CD4-positive, alpha-beta T cell (primary cell): ENCODE measurements at regions not wholly inside any gene's neighbourhood (a gene's known extent, or its start where the extent isn't known, plus 50 kb on each side); places are given as distances from the start of the nearest gene placed in this dataset.

Experiments
- ATAC-seq: fragments of 200-7000 bp; cut with Tn5 transposase; one replicate; pipeline ENCODE4 v1.10.0; 2022; ENCODE audit warnings: mild to moderate bottlenecking; ENCODE audit not compliant: poor library complexity
- CTCF ChIA-PET: fragments of 350-600 bp; sonication (Branson Sonifier 250); formaldehyde crosslinking; loops from one replicate; lab custom pipeline; 2021; ENCODE audit warnings: antibody characterized with exemption, inconsistent platforms; lab: Charles Lee
- POLR2A ChIA-PET: fragments of 350-600 bp; sonication (Branson Sonifier 250); formaldehyde crosslinking; loops from one replicate; lab custom pipeline; 2021; ENCODE audit warnings: antibody characterized with exemption, inconsistent platforms; lab: Charles Lee
- DNase-seq, 14 experiments: peaks; one replicate each; pipeline ENCODE4 v3.0.0-alpha.2; 2013 to 2020; ENCODE audit warnings: mixed read lengths in 2 of 14
- H3K27ac ChIP-seq, 2 donors: one replicate each; pipeline versions ENCODE4 v1.5.1 to v1.7.0; 2013; ENCODE audit warnings: low read length in 2 of 2, low read depth in 1 of 2, mild to moderate bottlenecking in 1 of 2
- H3K27me3 ChIP-seq, 2 experiments: 1 replicate in 1 of 2; 2 replicates in 1 of 2; pipeline versions ENCODE4 v1.6.1 to v1.7.0; 2013; ENCODE audit warnings: low read length in 2 of 2, control low read depth in 1 of 2, mild to moderate bottlenecking in 1 of 2, moderate library complexity in 1 of 2; ENCODE audit not compliant: insufficient read depth in 2 of 2, control insufficient read depth in 1 of 2
- H3K36me3 ChIP-seq: one replicate; pipeline ENCODE4 v1.6.1; 2013; ENCODE audit warnings: low read length, control low read depth; ENCODE audit not compliant: insufficient read depth
- H3K4me1 ChIP-seq: one replicate; pipeline ENCODE4 v1.6.1; 2013; ENCODE audit warnings: low read length, control low read depth; ENCODE audit not compliant: insufficient read depth
- H3K4me3 ChIP-seq: one replicate; pipeline ENCODE4 v1.5.1; 2013; ENCODE audit warnings: mild to moderate bottlenecking, low read length, moderate library complexity
- H3K9me3 ChIP-seq, 2 experiments: 1 replicate in 1 of 2; 2 replicates in 1 of 2; pipeline versions ENCODE4 v1.6.1 to v1.7.0; 2013; ENCODE audit warnings: low read length in 2 of 2, mild to moderate bottlenecking in 2 of 2, control low read depth in 1 of 2, moderate library complexity in 1 of 2; ENCODE audit not compliant: control insufficient read depth in 1 of 2, insufficient read depth in 1 of 2
- H3K27ac Mint-ChIP-seq: one replicate; pipeline ENCODE4 v1.8.0; 2020; ENCODE audit warnings: mixed read lengths
- H3K27me3 Mint-ChIP-seq: one replicate; pipeline ENCODE4 v1.8.0; 2021; ENCODE audit warnings: mixed read lengths
- H3K36me3 Mint-ChIP-seq: one replicate; pipeline ENCODE4 v1.8.0; 2021; ENCODE audit warnings: low read depth, mixed read lengths
- H3K4me1 Mint-ChIP-seq: one replicate; pipeline ENCODE4 v1.8.0; 2021; ENCODE audit warnings: low read depth, mixed read lengths
- H3K4me3 Mint-ChIP-seq: one replicate; pipeline ENCODE4 v1.8.0; 2020; ENCODE audit warnings: mild to moderate bottlenecking, mixed read lengths
- H3K9me3 Mint-ChIP-seq: one replicate; pipeline ENCODE4 v1.8.0; 2020; ENCODE audit warnings: mixed read lengths
- intact Hi-C, 2 experiments: fragments of 100-400 bp; cut with DNase I in 1 of 2; cut with micrococcal nuclease in 1 of 2; formaldehyde crosslinking; loops; one replicate each; pipeline versions ENCODE4 v1.15.1 to v1.9.0; 2023 to 2025; cut with DNase I, micrococcal nuclease
- TF ChIP-seq, protein P1 (sequence below): fragments of 200-600 bp; IDR thresholded peaks from one replicate; pipeline ENCODE4 v1.8.0; 2022; ENCODE audit warnings: antibody characterized with exemption, mild to moderate bottlenecking

DNA sequence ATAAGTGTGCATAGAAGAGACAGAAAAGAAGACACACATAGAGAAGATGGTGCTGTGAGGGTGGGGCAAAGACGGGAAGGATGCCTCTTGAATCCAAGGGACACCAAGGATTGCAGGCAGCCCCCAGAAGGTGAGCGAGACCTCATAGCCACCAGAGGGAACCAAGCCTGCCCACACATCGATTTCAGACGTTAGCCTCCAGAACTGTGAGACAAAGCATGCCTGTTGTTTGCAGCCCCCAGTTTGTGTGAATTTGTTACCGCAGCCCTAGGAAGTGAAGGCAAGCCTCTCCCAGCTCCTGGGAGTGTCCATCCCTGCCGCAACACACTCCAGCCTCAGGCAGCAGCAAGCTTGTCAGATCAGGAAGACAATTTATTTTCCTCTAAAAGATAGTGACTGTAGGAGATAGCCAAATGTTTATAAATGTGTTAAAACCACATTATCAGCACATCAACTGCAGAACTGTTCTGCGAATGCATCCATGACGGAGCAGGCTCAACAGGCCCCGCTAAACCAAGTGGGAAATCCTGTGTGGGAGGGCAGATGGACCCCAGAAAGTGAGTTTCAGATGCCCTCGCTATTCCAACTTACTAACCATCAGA, 543.3 kb downstream of the MATN1 start:
- ATAC-seq (no peak), DNase-seq (no peak)
- no peaks in the 10 kb centered on the region for H3K36me3 ChIP-seq
- Mint-ChIP-seq H3K9me3 (peaks cover 2% of the 10 kb centered on the region), H3K4me3 (no peak overlapping the region), H3K4me1 (no peaks in the 10 kb centered on the region), H3K27ac (no peak overlapping the region), H3K36me3 (no peaks in the 10 kb centered on the region), H3K27me3 (peaks cover 4% of the 10 kb centered on the region)
- intact Hi-C loops, result no loop called here
- H3K9me3 ChIP-seq, result peaks cover 3 to 13% of the 10 kb centered on the region in 2 experiments
- TF ChIP-seq, protein P1, sequence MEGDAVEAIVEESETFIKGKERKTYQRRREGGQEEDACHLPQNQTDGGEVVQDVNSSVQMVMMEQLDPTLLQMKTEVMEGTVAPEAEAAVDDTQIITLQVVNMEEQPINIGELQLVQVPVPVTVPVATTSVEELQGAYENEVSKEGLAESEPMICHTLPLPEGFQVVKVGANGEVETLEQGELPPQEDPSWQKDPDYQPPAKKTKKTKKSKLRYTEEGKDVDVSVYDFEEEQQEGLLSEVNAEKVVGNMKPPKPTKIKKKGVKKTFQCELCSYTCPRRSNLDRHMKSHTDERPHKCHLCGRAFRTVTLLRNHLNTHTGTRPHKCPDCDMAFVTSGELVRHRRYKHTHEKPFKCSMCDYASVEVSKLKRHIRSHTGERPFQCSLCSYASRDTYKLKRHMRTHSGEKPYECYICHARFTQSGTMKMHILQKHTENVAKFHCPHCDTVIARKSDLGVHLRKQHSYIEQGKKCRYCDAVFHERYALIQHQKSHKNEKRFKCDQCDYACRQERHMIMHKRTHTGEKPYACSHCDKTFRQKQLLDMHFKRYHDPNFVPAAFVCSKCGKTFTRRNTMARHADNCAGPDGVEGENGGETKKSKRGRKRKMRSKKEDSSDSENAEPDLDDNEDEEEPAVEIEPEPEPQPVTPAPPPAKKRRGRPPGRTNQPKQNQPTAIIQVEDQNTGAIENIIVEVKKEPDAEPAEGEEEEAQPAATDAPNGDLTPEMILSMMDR, result no peak
- H3K4me1 ChIP-seq, result no peaks in the 10 kb centered on the region
- POLR2A ChIA-PET, result no interaction called here
- H3K27me3 ChIP-seq, result peaks cover 0 to 6% of the 10 kb centered on the region in 2 experiments
- H3K27ac ChIP-seq, result no peak overlapping the region
- CTCF ChIA-PET, result no interaction called here
- H3K4me3 ChIP-seq, result no peak overlapping the region

DNA sequence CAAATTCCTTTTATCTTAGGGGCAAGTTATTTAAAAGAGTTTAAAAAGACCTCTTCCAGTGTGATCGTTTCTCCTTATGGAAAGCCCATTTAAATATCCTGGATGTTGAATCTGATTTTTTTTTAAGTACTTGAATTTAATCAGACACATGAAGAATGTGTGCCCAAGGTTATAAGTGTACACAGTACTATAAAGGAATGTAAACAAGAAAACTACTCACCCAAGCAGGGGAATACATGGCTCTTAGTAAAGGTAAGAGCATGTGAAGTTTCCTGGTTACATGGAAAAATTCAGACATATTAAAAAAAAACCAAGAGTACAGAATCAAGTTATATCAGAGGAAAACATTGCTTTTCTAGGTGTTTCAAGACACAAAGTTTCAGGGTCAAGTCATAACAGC, 546.9 kb downstream of the MATN1 start:
- Mint-ChIP-seq H3K36me3 (no peaks in the 10 kb centered on the region), H3K27me3 (peaks cover 20% of the 10 kb centered on the region)

GRCh38 chr1:30174499-30174898, 548.9 kb downstream of the MATN1 start:
- ChIA-PET POLR2A (no interaction called here), CTCF (no interaction called here)
- H3K27me3 ChIP-seq, result no peaks in the 10 kb centered on the region
- H3K9me3 ChIP-seq, result peaks cover 3 to 13% of the 10 kb centered on the region in 2 experiments
- H3K36me3 ChIP-seq, result no peaks in the 10 kb centered on the region
- Mint-ChIP-seq H3K27me3 (peaks cover 21% of the 10 kb centered on the region), H3K27ac (no peak overlapping the region), H3K9me3 (peaks cover 2% of the 10 kb centered on the region), H3K4me3 (no peak overlapping the region), H3K36me3 (no peaks in the 10 kb centered on the region), H3K4me1 (no peaks in the 10 kb centered on the region)
- no peak overlapping the region for H3K27ac ChIP-seq
- ATAC-seq (no peak), DNase-seq (no peak)
- no peaks in the 10 kb centered on the region for H3K4me1 ChIP-seq
- H3K4me3 ChIP-seq, result no peak overlapping the region
- intact Hi-C loops, result no loop called here
- TF ChIP-seq, protein P1, result no peak

More for the DNA sequence above, 546.9 kb downstream of the MATN1 start:
- no peaks in the 10 kb centered on the region for H3K36me3 ChIP-seq
- no peaks in the 10 kb centered on the region for H3K4me1 Mint-ChIP-seq
- peaks cover 2% of the 10 kb centered on the region for H3K9me3 Mint-ChIP-seq
- TF ChIP-seq, protein P1, result no peak
- intact Hi-C loops, result no loop called here
- DNase-seq (no peak), ATAC-seq (no peak)
- ChIA-PET CTCF (no interaction called here), POLR2A (no interaction called here)
- H3K4me1 ChIP-seq, result no peaks in the 10 kb centered on the region
- no peak overlapping the region for H3K27ac Mint-ChIP-seq
- peaks cover 3 to 13% of the 10 kb centered on the region in 2 experiments for H3K9me3 ChIP-seq
- no peak overlapping the region for H3K4me3 Mint-ChIP-seq
- H3K27me3 ChIP-seq, result no peaks in the 10 kb centered on the region
- H3K4me3 ChIP-seq, result no peak overlapping the region
- no peak overlapping the region for H3K27ac ChIP-seq
